Heart left ventricle (tissue), 16 donors: ENCODE measurements at regions not wholly inside any gene's neighbourhood (a gene's known extent, or its start where the extent isn't known, plus 50 kb on each side); places are given as distances from the start of the nearest gene placed in this dataset.

Experiments used
- ATAC-seq, 4 donors: fragments of 200-7000 bp; cut with Tn5 transposase; one replicate each; pipeline ENCODE4 v1.9.1; 2020 to 2022; ENCODE audit warnings: moderate library complexity in 4 of 4, mild to moderate bottlenecking in 3 of 4, moderate number of reproducible peaks in 1 of 4
- DNase-seq, 5 donors: peaks; one replicate each; pipeline ENCODE4 v3.0.0-alpha.2; 2020
- H3K27ac ChIP-seq, 12 donors: fragments of 200-600 bp; sonication (generic) in 4 of 12; one replicate each; pipeline versions ENCODE4 v1.5.0 to v1.8.0; 2016 to 2022; ENCODE audit warnings: mild to moderate bottlenecking in 2 of 12
- H3K27me3 ChIP-seq, 9 donors: fragments of 200-600 bp; sonication (generic) in 2 of 9; one replicate each; pipeline versions ENCODE4 v1.5.1 to v1.8.0; 2016 to 2022; ENCODE audit warnings: mild to moderate bottlenecking in 3 of 9
- H3K36me3 ChIP-seq, 9 donors: fragments of 200-600 bp; sonication (generic) in 2 of 9; one replicate each; pipeline versions ENCODE4 v1.5.0 to v1.8.0; 2018 to 2022; ENCODE audit warnings: mild to moderate bottlenecking in 2 of 9
- H3K4me1 ChIP-seq, 12 donors: fragments of 200-600 bp; sonication (generic) in 4 of 12; one replicate each; pipeline versions ENCODE4 v1.5.0 to v1.8.0; 2016 to 2022; ENCODE audit warnings: mild to moderate bottlenecking in 3 of 12
- H3K4me3 ChIP-seq, 12 donors: fragments of 200-600 bp; sonication (generic) in 4 of 12; one replicate each; pipeline versions ENCODE4 v1.5.0 to v1.8.0; 2017 to 2022; ENCODE audit warnings: mild to moderate bottlenecking in 9 of 12, moderate library complexity in 4 of 12
- H3K9me3 ChIP-seq, 12 donors: fragments of 200-600 bp; sonication (generic) in 4 of 12; one replicate each; pipeline versions ENCODE4 v1.5.0 to v1.8.0; 2016 to 2022; ENCODE audit warnings: mild to moderate bottlenecking in 1 of 12
- POLR2A ChIP-seq, 2 donors: fragments of 450-650 bp; IDR thresholded peaks; one replicate each; pipeline ENCODE4 v1.6.1; 2017; ENCODE audit warnings: antibody characterized with exemption in 2 of 2, mild to moderate bottlenecking in 2 of 2, moderate library complexity in 2 of 2
- WGBS, 4 donors: extraction: QIAGEN DNeasy Blood & Tissue Kit in 2 of 4; methylation state at CpG; one replicate each; pipeline versions ENCODE4 v1.1.5 to v1.1.7; 2013 to 2018; 5-methylcytosine and 5-hydroxymethylcytosine counted together
- intact Hi-C, 10 donors: fragments of 100-400 bp; cut with DNase I; formaldehyde crosslinking; loops; one replicate each; pipeline versions ENCODE4 v1.11.1 to v1.14.2; 2022
- TF ChIP-seq, protein P1 (sequence below), 12 donors: fragments of 200-600 bp; sonication (generic) in 4 of 12; IDR thresholded peaks; one replicate each; pipeline versions ENCODE4 v1.5.0 to v1.8.0; 2018 to 2022; ENCODE audit warnings: antibody characterized with exemption in 12 of 12, mild to moderate bottlenecking in 5 of 12
- donor health status: ischemic (EF 13 %, LVEDD 7.1; RV severe dilation, severe dysfunction).
- donor health status: healthy with polysubstance abuse.
- donor health status: DM: no; HTN: yes; CAD: no.
- donor health status: DM: no; HTN: no; CAD: no.
- donor health status: ischemic (EF 25% LVEDD 6.9; RV normal size, moderate dysfunction).
- donor health status: ischemic (EF 25% LVEDD 5.7; RV mildly dilated, moderate dysfunction).
- donor health status: healthy.
- donor health status: DM: yes; HTN: yes; CAD: no.
- donor health status: ischemic (EF 35%, LVEDD 5.7; RV mildly dilated, moderate dysfunction).
- donor health status: nonischemic (EF 11% LVEDD 7.7; RV severe dilation, severe dysfunction).
- donor health status: DM: yes; HTN: yes; CAD: no.
- donor health status: PGD.
- donor health status: ischemic (EF 29% LVEDD 5.4; RV normal size, mild dysfunction).
- donor health status: nonischemic (EF 23%, LVEDD 6.1; RV moderate dilation, normal function).

DNA sequence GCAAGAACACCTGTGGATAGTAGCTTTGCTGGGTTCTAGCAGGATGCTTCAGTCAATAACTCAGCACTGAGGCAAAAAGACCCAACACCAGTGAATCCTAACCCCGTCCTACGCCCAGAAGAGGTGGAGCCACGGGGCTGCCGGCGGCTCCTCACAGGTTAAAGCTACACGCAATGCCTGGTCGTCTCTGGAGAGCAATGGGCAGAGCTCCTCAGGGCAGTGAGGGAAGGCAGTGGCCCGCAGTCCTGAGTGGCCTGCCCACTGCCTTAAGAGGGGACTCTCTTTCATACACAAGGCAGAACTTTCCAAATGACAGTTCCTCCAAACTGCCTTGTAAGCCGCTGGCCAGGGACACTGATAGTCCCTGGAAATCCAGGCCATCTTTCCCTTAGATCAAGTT lies 244.2 kb upstream of the IRX2 start:
- Histone ChIP-seq H3K4me3 (no peak overlapping the region), H3K9me3 (no peaks in the 10 kb centered on the region), H3K36me3 (no peaks in the 10 kb centered on the region), H3K4me1 (no peaks in the 10 kb centered on the region), H3K27ac (no peak overlapping the region), H3K27me3 (peaks cover 0 to 6% (median 0%) of the 10 kb centered on the region in 9 donors)
- ATAC-seq (no peak), DNase-seq (no peak)
- intact Hi-C loops: no loop called here
- TF ChIP-seq POLR2A (IDR thresholded peaks at IDR 0.05): no peak
- TF ChIP-seq, protein P1, sequence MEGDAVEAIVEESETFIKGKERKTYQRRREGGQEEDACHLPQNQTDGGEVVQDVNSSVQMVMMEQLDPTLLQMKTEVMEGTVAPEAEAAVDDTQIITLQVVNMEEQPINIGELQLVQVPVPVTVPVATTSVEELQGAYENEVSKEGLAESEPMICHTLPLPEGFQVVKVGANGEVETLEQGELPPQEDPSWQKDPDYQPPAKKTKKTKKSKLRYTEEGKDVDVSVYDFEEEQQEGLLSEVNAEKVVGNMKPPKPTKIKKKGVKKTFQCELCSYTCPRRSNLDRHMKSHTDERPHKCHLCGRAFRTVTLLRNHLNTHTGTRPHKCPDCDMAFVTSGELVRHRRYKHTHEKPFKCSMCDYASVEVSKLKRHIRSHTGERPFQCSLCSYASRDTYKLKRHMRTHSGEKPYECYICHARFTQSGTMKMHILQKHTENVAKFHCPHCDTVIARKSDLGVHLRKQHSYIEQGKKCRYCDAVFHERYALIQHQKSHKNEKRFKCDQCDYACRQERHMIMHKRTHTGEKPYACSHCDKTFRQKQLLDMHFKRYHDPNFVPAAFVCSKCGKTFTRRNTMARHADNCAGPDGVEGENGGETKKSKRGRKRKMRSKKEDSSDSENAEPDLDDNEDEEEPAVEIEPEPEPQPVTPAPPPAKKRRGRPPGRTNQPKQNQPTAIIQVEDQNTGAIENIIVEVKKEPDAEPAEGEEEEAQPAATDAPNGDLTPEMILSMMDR (IDR thresholded peaks at IDR 0.05): no peak
- 87 to 98% (median 92%) methylated on average over 9 of the region's 9 CpGs for WGBS, 4 donors

DNA sequence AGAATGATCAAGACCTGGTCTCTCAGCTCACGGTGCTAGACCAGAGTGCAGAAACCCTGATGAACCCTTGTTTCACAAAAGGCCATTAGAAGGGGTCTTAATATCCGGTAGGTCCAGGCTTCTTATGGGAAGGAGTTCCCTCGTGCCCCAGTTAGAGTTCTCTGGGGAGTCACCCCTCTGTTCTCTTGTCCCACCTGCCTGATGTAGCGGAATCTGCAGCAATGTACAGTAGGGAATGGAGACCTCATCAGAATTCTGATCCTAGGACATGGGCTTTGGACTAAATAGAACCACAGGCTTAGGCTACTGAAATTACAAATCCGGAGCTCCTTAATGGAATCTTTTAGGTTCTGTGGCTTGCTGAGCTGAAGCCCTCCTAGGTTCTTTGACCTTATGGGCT lies 243.6 kb upstream of the IRX2 start:
- Histone ChIP-seq H3K36me3 (no peaks in the 10 kb centered on the region), H3K4me3 (no peak overlapping the region), H3K9me3 (no peaks in the 10 kb centered on the region), H3K4me1 (no peaks in the 10 kb centered on the region), H3K27me3 (peaks cover 0 to 6% (median 0%) of the 10 kb centered on the region in 9 donors), H3K27ac (no peak overlapping the region)
- DNase-seq (no peak), ATAC-seq (no peak)
- 82 to 90% (median 86%) methylated on average over 5 of the region's 5 CpGs for WGBS, 4 donors
- intact Hi-C loops: no loop called here
- TF ChIP-seq, protein P1 (IDR thresholded peaks at IDR 0.05): no peak
- TF ChIP-seq POLR2A (IDR thresholded peaks at IDR 0.05): no peak

DNA sequence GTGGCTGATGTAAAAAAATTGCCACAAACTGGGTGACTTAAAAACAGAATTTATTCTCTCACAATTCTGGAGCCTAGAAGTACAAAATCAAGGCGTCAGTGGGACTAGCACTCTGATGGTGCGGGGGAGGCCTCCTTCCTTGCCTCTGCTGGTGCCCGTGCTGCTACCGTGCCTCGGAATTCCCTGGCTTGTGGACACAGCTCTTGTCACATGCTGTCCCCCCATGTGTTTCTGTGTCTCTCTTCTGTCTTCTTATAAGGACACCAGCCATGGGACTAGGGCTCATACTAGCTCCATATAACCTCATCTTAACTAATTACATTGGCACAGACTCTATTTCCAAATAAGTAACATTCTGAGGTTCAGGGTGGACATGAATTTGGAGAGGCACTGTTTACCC lies 242.3 kb upstream of the IRX2 start:
- Histone ChIP-seq H3K4me3 (no peak overlapping the region), H3K27ac (no peak overlapping the region), H3K27me3 (peaks cover 0 to 6% (median 0%) of the 10 kb centered on the region in 9 donors), H3K9me3 (no peaks in the 10 kb centered on the region), H3K36me3 (no peaks in the 10 kb centered on the region), H3K4me1 (no peaks in the 10 kb centered on the region)
- intact Hi-C loops: no loop called here
- TF ChIP-seq POLR2A (IDR thresholded peaks at IDR 0.05): no peak
- TF ChIP-seq, protein P1 (IDR thresholded peaks at IDR 0.05): no peak
- ATAC-seq (no peak), DNase-seq (no peak)
- 66 to 94% (median 71%) methylated on average over 5 of the region's 5 CpGs for WGBS, 4 donors

DNA sequence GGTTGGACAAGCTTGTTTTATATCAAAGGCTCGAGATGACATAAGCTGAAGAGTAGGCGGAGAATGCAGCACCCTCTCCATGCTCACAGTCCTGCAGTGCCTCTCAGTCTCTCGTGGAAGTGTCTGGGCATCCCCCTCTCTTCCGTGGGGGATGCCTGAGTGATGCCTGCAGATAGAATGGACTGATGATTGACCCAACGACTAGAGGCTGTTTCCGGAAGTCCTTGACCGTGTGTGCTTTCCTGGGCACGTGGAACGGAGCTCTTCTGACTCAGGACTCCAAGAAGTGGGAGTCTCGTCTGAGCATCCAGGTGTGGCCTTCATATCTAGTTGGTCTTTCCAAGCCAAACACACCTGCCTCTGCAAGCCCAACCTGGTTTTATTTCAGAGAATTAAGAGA lies 241.8 kb upstream of the IRX2 start:
- DNase-seq (no peak), ATAC-seq (no peak)
- no peaks in the 10 kb centered on the region for H3K36me3 ChIP-seq
- WGBS, 4 donors: 51 to 65% (median 59%) methylated on average over 9 to 10 of the region's 10 CpGs
- intact Hi-C loops: no loop called here
- H3K4me3 ChIP-seq: no peak overlapping the region
- TF ChIP-seq, protein P1 (IDR thresholded peaks at IDR 0.05): no peak
- TF ChIP-seq POLR2A (IDR thresholded peaks at IDR 0.05): no peak
- H3K27me3 ChIP-seq: peaks cover 0 to 6% (median 0%) of the 10 kb centered on the region in 9 donors
- H3K27ac ChIP-seq: no peak overlapping the region
- H3K9me3 ChIP-seq: no peaks in the 10 kb centered on the region
- H3K4me1 ChIP-seq: no peaks in the 10 kb centered on the region
